HG03135 (cell line): ENCODE measurements at regions not wholly inside any gene's neighbourhood (a gene's known extent, or its start where the extent isn't known, plus 50 kb on each side); places are given as distances from the start of the nearest gene placed in this dataset.
A peak's percentile ranks its signal among the peaks of the same experiment; 100 is the strongest.

ENCODE experiments used
- ATAC-seq: cut with Tn5 transposase; IDR thresholded peaks from one replicate; pipeline ENCODE4 v1.9.1; 2021; ENCODE audit warnings: mild to moderate bottlenecking, moderate library complexity; ENCODE audit not compliant: unreplicated experiment

DNA sequence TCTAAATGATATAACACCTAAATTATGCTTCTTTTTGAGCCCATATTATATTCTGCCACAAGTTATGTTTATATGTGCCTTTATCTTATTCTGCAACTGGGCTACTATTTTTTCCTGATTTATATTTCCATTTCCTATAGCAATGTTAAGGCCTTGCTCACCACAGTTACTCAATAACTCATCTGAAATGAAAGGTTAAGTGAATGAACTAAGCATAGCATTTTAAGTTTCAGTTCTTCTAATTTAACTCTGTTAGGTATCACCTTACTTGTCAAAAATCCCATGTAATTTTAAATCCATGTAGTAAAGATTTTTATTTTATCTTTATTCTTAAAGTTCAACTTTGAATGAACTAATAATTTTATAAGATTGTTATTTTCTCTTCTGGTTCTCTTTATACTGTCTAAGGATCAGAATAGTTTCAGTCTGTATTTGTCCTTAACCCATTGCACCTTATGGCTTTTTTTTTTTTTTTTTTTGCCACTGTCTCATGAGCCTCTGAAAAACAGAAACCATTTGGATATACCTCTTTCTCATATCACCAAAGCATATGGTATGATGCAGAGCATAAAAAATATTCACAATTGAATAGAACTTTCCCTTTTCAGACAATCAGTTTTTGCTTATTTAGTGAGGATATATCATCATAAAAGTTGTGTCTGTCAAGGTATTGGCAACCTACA is 301.8 kb upstream of the ZWINT start:
- ATAC-seq = peak; percentile 95

DNA sequence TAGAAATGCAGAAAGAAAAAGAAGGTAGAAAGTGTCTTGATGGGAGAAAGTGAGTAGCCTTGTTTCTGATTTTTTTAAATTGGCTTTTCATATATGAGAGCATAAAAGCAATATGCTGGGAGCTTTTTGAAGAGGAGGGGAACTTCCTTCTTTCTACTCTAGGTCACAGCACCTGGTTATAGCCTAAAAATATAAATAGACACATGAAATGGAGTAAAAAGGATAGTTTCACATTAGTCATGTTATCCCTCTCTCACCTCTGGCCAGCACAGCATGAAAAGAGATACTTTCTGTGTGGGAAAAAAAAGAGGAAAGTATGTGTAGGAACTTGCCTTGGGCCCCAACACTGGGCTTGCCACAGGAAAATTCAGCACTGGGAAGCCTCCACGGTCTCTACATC is 292.2 kb upstream of the ZWINT start:
- no peak for ATAC-seq

DNA sequence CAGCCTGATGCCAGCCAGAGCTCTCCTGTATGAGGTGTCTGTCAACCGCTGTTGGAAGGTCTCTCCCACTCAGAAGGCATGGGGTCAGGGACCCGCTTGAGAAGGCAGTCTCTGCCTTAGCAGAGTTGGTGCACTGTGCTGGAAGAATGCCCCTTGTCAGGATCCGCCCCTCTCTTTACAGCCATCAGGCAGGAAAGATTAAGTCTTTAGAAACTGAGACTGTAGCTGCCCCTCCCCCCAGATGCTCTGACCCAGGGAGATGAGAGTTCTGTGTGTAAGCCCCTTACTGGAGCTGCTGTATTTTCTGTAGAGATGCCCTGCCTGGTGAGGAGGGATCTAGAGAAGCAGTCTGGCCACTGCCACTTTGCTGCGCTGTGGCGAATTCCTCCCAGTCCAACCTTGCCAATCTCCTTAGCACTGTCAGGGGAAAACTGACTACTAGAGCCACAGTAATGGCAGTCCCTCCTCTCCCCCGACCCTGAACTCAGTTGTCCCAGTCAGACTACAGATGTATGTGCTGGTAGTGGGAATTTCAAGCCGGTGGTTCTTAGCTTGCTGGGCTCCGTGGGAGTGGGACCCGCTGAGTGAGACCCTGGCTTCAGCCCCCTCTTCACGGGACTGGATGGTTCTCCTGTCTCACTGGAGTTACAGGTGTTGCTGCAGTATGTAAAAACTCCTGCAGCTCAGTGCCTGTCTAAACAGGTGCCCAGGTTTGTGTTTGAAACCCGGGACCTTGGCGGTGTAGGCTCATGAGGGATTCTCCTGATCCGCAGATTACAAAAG is 285.5 kb upstream of the ZWINT start:
- no peak for ATAC-seq

DNA sequence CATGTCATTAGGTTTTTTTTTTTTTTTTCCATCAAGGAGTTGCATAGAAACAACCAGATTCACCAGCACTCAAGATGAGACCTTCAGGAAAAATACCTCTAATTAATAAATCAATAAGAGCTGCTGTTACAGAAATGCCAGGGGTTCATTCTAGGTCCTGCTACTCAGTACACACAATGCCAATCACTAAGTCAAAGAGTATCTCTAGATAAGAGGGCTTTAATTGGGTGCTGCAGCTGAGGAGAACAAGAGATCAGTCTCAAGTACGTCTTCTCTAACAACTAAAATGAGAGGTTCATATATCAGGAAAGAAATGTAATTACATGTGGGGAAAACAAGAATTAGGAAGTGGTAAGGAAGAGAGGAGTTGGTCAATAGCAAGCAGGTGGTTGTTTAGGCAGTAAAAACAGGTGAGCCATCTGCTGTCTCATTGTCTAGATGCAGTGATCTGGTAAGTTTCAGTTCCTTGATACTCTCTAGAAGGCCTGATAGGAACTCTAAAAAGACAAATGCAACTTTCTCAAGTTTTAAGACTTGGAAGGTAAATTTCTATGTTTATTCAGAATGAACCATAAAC is 272.9 kb upstream of the ZWINT start:
- ATAC-seq = peak; percentile 99

DNA sequence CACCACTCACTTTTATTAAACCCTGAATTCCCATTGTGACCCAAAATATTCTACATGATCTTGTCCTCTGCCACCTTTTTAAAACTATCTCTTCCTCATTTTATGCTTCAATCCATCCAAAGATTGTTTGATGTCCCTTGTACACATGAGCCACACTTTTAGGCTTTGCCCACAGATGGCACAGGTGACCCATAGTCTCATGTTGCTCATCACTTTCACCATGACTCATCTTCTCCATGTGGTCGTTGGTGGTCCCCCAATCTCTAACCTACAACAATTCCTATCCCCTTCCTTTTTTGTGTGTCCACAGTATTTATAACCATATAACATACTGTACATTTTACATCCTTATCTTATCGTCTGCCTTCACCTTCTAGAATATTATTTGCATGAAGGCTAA is 271.5 kb upstream of the ZWINT start:
- no peak for ATAC-seq

GRCh38 chr10:56624082-56624481 is 263.0 kb upstream of the ZWINT start:
- ATAC-seq = peak; percentile 69

- no peak for ATAC-seq
Measured at GRCh38 chr10:56623064-56623463, 262.0 kb upstream of the ZWINT start.

DNA sequence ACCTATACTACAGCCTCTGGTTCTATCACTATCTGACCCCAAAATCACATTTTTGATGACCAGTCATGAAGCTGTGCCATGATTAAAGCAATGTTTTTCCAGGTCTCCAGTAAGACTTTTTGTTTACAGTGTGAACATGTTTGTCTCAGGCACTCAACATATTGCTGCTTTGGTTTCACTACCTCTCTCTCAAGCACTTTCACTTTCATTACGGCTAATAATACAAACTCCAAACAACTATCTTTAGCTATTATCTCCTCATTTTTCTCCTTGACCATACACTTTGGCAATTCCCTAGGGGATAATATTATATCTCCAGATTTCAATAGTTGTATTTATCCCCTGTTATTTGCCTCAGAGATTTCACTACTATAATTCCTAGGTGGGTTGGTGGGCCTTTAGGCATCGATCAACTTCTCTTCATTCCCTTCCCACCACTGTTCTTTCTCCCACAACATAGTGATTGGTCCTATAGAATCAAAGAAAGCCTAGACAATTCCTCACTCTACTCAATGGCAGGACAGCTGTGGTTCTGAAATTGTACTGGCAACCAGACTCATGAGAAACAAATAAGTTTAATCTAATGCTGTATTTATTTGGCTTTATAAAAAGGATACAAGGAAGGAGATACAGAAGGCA is 261.4 kb upstream of the ZWINT start:
- ATAC-seq = peak; percentile 75

GRCh38 chr10:56606202-56606601 is 245.1 kb upstream of the ZWINT start:
- no peak for ATAC-seq

- ATAC-seq = no peak
Measured at GRCh38 chr10:56605051-56605450, 244.0 kb upstream of the ZWINT start.

- no peak for ATAC-seq
Measured at GRCh38 chr10:56604624-56605023, 243.6 kb upstream of the ZWINT start.

GRCh38 chr10:56599201-56599600 is 238.1 kb upstream of the ZWINT start:
- ATAC-seq = no peak

- ATAC-seq = no peak
Measured at GRCh38 chr10:56596257-56596656, 235.2 kb upstream of the ZWINT start.

DNA sequence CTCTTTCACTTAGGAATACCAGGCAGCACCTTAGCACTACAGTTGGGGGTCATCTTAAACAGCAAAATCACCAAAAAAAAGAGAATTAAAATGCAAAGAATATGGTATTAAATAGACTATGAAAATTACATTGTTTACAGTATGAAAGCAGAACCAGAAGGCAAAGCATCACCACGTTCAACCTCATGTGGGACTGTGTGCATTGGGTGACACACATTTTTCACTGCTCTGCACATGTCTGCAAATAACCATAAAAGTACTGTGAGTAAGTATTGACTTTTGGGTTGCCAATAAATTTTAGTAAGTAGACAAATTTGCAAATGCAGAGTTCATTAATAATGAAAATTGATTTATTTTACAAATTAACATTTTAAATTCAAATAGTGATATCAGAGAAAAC is 232.1 kb upstream of the ZWINT start:
- ATAC-seq = no peak

GRCh38 chr10:56586461-56586891 is 225.4 kb upstream of the ZWINT start:
- ATAC-seq = no peak

- ATAC-seq = no peak
Measured at GRCh38 chr10:56585447-56586171, 224.6 kb upstream of the ZWINT start.

GRCh38 chr10:56583316-56583715 is 222.3 kb upstream of the ZWINT start:
- ATAC-seq = no peak

DNA sequence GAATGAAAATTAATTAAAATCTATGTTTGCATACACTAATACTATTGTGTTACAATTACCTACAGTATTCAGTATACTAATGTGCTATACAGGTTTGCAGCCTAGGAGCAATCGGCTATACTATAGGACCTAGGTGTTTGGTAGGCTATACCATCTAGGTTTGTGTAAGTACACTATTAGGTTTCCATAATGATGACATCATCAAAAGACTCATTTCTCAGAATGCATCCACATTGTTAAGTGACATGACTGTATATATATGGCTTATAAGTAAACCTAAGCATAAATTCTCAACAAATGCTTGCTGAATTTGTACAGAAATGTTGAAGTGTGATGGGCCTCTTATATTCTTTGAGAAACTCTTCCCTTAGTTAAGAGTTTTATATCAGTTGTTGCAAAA is 206.5 kb upstream of the ZWINT start:
- ATAC-seq = no peak

- no peak for ATAC-seq
Measured at GRCh38 chr10:56561336-56561735, 200.3 kb upstream of the ZWINT start.

- ATAC-seq = no peak
Measured at GRCh38 chr10:56551037-56551436, 190.0 kb upstream of the ZWINT start.

GRCh38 chr10:56547163-56547562 is 186.1 kb upstream of the ZWINT start:
- no peak for ATAC-seq
